ENCODE measurements at regions not wholly inside any gene's neighbourhood (a gene's known extent, or its start where the extent isn't known, plus 50 kb on each side); places are given as distances from the start of the nearest gene placed in this dataset.
"Not testable (repeated sequence)": the region's sequence is repeated elsewhere in the genome, so short reads cannot be mapped to it uniquely, and the experiment has no call there.

DNA sequence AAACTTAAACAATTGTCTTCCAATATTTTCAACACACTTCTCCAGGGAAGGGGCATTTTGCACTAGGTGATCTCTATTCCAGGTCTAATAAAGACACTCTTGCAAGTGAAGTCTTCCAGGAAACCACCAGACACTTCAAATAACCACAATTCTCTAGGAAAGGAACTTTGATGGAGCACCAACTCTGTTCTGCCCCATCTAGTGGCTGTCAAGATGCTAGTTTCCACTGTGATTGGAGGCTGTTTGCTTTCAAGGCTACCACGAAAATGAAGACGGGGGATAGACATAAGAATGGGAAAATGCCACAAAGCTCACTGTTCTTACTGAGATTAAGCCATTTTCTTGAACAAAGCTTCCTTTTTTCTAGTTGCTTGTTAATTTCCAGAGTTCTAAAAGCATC lies 100.6 kb upstream of the F9 start:
- Histone ChIP-seq H3K27ac (no peak overlapping the region), H3K27me3 (ENCODE audit: insufficient read depth in 3 of 3, low read length in 2 of 3) (no peaks in the 10 kb centered on the region), H3K36me3 (ENCODE audit: insufficient read depth in 1 of 2, low read depth in 1 of 2) (no peaks in the 10 kb centered on the region), H3K4me3 (no peak overlapping the region), H3K4me1 (no peaks in the 10 kb centered on the region), H3K9me3 (no peaks in the 10 kb centered on the region)
- DNase-seq, result no peak
- WGBS, 3 donors, result 6 to 13% (median 9%) methylated on average over 2 of the region's 2 CpGs
- TF ChIP-seq, protein P1, sequence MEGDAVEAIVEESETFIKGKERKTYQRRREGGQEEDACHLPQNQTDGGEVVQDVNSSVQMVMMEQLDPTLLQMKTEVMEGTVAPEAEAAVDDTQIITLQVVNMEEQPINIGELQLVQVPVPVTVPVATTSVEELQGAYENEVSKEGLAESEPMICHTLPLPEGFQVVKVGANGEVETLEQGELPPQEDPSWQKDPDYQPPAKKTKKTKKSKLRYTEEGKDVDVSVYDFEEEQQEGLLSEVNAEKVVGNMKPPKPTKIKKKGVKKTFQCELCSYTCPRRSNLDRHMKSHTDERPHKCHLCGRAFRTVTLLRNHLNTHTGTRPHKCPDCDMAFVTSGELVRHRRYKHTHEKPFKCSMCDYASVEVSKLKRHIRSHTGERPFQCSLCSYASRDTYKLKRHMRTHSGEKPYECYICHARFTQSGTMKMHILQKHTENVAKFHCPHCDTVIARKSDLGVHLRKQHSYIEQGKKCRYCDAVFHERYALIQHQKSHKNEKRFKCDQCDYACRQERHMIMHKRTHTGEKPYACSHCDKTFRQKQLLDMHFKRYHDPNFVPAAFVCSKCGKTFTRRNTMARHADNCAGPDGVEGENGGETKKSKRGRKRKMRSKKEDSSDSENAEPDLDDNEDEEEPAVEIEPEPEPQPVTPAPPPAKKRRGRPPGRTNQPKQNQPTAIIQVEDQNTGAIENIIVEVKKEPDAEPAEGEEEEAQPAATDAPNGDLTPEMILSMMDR (IDR thresholded peaks at IDR 0.05), result peak; percentile 37
- peak in 1 of 4 donors; percentile 68 for ATAC-seq
- intact Hi-C loops (cut with DNase I), result loop anchor here in 1 of 2 donors (10.0 kb wide), 1 partner anchor 655 kb away; no protein-coding TSS in a partner anchor

DNA sequence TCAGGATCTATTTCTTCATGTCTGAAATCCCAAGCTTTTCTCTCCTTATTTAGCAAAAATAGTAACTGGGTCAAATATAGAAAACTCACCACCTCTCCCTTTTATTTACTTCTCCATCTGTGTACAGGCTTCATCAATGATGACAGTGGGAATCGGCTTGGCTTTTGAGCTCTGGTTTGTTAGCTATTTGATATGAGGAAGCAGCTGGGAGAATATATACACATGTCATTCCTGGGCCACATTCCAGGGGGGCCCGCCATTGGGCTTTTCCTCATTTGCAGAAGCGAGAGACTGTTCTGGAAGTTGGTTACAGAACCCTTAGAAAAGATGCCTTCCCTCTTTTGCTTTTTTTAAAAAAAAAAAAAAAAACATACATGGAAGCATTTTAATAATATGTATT lies 107.4 kb upstream of the F9 start:
- ATAC-seq, result no peak
- Histone ChIP-seq H3K4me1 (no peaks in the 10 kb centered on the region), H3K4me3 (no peak overlapping the region), H3K27me3 (ENCODE audit: insufficient read depth in 3 of 3, low read length in 2 of 3) (no peaks in the 10 kb centered on the region), H3K9me3 (no peaks in the 10 kb centered on the region), H3K27ac (no peak overlapping the region), H3K36me3 (ENCODE audit: insufficient read depth in 1 of 2, low read depth in 1 of 2) (no peaks in the 10 kb centered on the region)
- intact Hi-C loops (cut with DNase I), result loop anchor here (2.0 to 10.0 kb wide), 2 partner anchors 296 to 648 kb away; no protein-coding TSS in a partner anchor
- 8 to 20% (median 17%) methylated on average over 3 of the region's 3 CpGs for WGBS, 3 donors
- TF ChIP-seq, protein P1 (IDR thresholded peaks at IDR 0.05), result no peak
- no peak for DNase-seq

DNA sequence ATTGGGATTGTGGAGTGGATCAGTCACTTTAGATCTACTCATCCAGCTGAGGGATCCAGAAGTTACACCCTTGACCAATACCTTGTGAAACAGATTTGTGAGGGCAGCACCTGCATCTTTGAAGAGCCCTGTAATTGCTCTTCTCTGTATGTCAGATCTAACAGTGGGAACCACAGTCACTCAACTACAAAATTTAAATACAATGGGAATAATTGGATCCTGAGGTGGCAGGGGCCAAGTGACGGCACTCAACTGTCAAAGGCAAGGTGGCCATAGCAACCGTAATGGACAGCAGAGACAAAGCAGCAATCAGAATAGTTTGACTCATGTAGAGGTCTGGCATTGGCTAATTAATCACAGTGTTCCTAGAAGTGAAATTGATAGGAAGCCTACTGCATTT lies 132.3 kb upstream of the F9 start:
- H3K9me3 ChIP-seq; H3K27ac ChIP-seq; H3K27me3 ChIP-seq (ENCODE audit: insufficient read depth in 3 of 3, low read length in 2 of 3); H3K36me3 ChIP-seq (ENCODE audit: insufficient read depth in 1 of 2, low read depth in 1 of 2); DNase-seq; H3K4me3 ChIP-seq; H3K4me1 ChIP-seq; intact Hi-C loops (cut with DNase I); ATAC-seq: not testable (repeated sequence)
- 94 to 99% (median 95%) methylated on average over 2 of the region's 2 CpGs for WGBS, 3 donors

DNA sequence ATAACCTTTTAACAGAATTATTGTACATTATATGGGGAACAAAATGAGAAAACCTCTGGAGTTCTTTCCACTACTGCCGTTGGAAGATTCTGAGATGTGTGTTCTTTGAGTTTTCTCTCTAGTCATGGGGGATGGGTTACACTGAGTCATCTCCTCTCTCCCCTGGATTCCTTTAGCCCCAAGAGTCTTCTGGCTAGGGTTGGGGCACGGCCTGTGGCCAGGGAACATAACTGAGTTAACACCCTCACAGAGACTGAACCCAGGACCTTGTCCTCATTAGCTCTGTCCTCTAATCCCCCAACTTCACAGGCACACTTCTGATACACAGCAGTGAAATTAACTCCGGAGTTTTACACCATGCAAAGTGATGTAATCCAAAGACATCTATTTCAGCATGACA lies 142.3 kb upstream of the F9 start:
- TF ChIP-seq, protein P1 (IDR thresholded peaks at IDR 0.05), result no peak
- WGBS, 3 donors, result 19 to 31% (median 24%) methylated on average over 3 of the region's 3 CpGs
- intact Hi-C loops (cut with DNase I), result no loop called here
- H3K9me3 ChIP-seq, result no peaks in the 10 kb centered on the region
- H3K4me3 ChIP-seq, result no peak overlapping the region
- H3K4me1 ChIP-seq, result no peaks in the 10 kb centered on the region
- H3K27ac ChIP-seq, result no peak overlapping the region
- DNase-seq (peak in 1 of 2 donors; percentile 52), ATAC-seq (peak in 3 of 4 donors; percentile 39 to 82 (median 71))
- no peaks in the 10 kb centered on the region for H3K36me3 ChIP-seq (ENCODE audit: insufficient read depth in 1 of 2, low read depth in 1 of 2)
- peaks cover 0 to 4% (median 0%) of the 10 kb centered on the region in 3 donors for H3K27me3 ChIP-seq (ENCODE audit: insufficient read depth in 3 of 3, low read length in 2 of 3)

DNA sequence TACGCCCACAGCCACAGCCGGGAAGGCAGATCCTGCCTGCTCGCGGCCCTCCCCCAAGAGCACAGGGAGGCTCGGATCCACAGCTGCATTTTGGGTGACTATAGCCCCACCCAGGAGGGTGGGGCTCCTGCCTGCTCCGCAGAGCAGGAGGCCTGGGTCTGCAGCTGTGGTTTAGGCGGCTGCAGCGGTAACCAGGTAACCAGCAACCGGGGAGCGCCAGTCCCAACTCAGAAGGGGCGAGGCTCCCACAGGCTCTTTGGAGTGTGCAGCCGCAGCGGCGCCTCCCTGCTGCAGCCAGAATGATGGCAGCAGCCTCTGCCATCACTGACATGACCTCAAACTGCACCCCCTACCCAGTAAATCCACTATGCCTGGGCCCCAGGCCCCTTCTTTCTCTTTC lies 148.0 kb upstream of the F9 start:
- DNase-seq, result no peak
- no peaks in the 10 kb centered on the region for H3K9me3 ChIP-seq
- no peak for ATAC-seq
- TF ChIP-seq, protein P1 (IDR thresholded peaks at IDR 0.05), result no peak
- H3K27me3 ChIP-seq (ENCODE audit: insufficient read depth in 3 of 3, low read length in 2 of 3), result no peaks in the 10 kb centered on the region
- intact Hi-C loops (cut with DNase I), result no loop called here
- H3K4me1 ChIP-seq, result no peaks in the 10 kb centered on the region
- H3K36me3 ChIP-seq (ENCODE audit: insufficient read depth in 1 of 2, low read depth in 1 of 2), result no peaks in the 10 kb centered on the region
- no peak overlapping the region for H3K4me3 ChIP-seq
- no peak overlapping the region for H3K27ac ChIP-seq
- 65 to 98% (median 91%) methylated on average over 6 to 14 of the region's 14 CpGs for WGBS, 3 donors

DNA sequence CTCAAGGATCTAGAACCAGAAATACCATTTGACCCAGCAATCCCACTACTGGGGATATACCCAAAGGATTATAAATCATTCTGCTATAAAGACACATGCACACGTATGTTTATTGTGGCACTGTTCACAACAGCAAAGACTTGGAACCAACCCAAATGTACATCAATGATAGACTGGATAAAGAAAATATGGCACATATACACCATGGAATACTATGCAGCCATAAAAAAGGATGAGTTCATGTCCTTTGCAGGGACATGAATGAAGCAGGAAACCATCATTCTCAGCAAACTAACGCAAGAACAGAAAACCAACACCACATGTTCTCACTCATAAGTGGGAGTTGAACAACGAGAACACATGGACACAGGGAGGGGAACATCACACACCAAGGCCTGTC lies 154.0 kb upstream of the F9 start:
- H3K9me3 ChIP-seq; ATAC-seq; H3K4me1 ChIP-seq; H3K27me3 ChIP-seq (ENCODE audit: insufficient read depth in 3 of 3, low read length in 2 of 3); H3K36me3 ChIP-seq (ENCODE audit: insufficient read depth in 1 of 2, low read depth in 1 of 2); H3K27ac ChIP-seq; H3K4me3 ChIP-seq; DNase-seq; intact Hi-C loops (cut with DNase I): not testable (repeated sequence)
- WGBS, 3 donors, result 72 to 93% (median 88%) methylated on average over 3 of the region's 3 CpGs

All from psoas muscle (tissue), 7 donors.